Neuronal stem cell (in vitro differentiated cells): ENCODE measurements at regions not wholly inside any gene's neighbourhood (a gene's known extent, or its start where the extent isn't known, plus 50 kb on each side); places are given as distances from the start of the nearest gene placed in this dataset.

Experiments
- DNase-seq: peaks from one replicate; pipeline ENCODE4 v3.0.0-alpha.2; 2013; ENCODE audit warnings: low spot score
- H2AFZ ChIP-seq: one replicate; pipeline ENCODE4 v1.6.1; 2013; ENCODE audit warnings: mild to moderate bottlenecking, low read length, inconsistent platforms
- H2AK5ac ChIP-seq: 2 replicates; pipeline ENCODE4 v1.6.1; 2013; ENCODE audit warnings: low read depth, mild to moderate bottlenecking, inconsistent platforms, low read length, moderate library complexity, mixed read lengths
- H2BK120ac ChIP-seq: 2 replicates; pipeline ENCODE4 v1.6.1; 2013; ENCODE audit warnings: low read depth, mild to moderate bottlenecking, inconsistent platforms, low read length, moderate library complexity, mixed read lengths
- H2BK12ac ChIP-seq: one replicate; pipeline ENCODE4 v1.6.1; 2013; ENCODE audit warnings: low read length, inconsistent platforms
- H2BK15ac ChIP-seq: 2 replicates; pipeline ENCODE4 v1.6.1; 2013; ENCODE audit warnings: mild to moderate bottlenecking, low read length, inconsistent platforms, mixed read lengths
- H2BK5ac ChIP-seq: one replicate; pipeline ENCODE4 v1.6.1; 2013; ENCODE audit warnings: inconsistent platforms, mild to moderate bottlenecking, low read length, moderate library complexity
- H3K14ac ChIP-seq: one replicate; pipeline ENCODE4 v1.6.1; 2013; ENCODE audit warnings: low read length, inconsistent platforms
- H3K18ac ChIP-seq: 2 replicates; pipeline ENCODE4 v1.6.1; 2013; ENCODE audit warnings: low read length, inconsistent platforms
- H3K23ac ChIP-seq: 2 replicates; pipeline ENCODE4 v1.6.1; 2013; ENCODE audit warnings: low read depth, mild to moderate bottlenecking, mixed read lengths, low read length, inconsistent platforms; ENCODE audit not compliant: poor library complexity
- H3K27ac ChIP-seq: replicated peaks from 3 replicates; pipeline ENCODE4 v1.5.1; 2013; ENCODE audit warnings: low read length, inconsistent platforms
- H3K27me3 ChIP-seq, 3 experiments: 2 replicates each; pipeline ENCODE4 v1.6.1; 2013; ENCODE audit warnings: low read length in 3 of 3, mild to moderate bottlenecking in 2 of 3, inconsistent platforms in 1 of 3, low read depth in 1 of 3, mixed read lengths in 1 of 3, moderate library complexity in 1 of 3; ENCODE audit not compliant: control insufficient read depth in 3 of 3, insufficient read depth in 3 of 3
- H3K36me3 ChIP-seq, 2 donors: replicated peaks in 1 of 2; 2 replicates each; pipeline ENCODE4 v1.6.1; 2013; ENCODE audit warnings: low read length in 2 of 2; ENCODE audit not compliant: control insufficient read depth in 2 of 2, insufficient read depth in 2 of 2
- H3K4ac ChIP-seq: 2 replicates; pipeline ENCODE4 v1.6.1; 2013; ENCODE audit warnings: inconsistent platforms, mild to moderate bottlenecking, low read length, moderate library complexity
- H3K4me1 ChIP-seq, 2 donors: 1 replicate in 1 of 2; 2 replicates in 1 of 2; pipeline ENCODE4 v1.6.1; 2013; ENCODE audit warnings: low read length in 2 of 2, low read depth in 1 of 2; ENCODE audit not compliant: control insufficient read depth in 2 of 2, insufficient read depth in 1 of 2
- H3K4me2 ChIP-seq: one replicate; pipeline ENCODE4 v1.6.1; 2013; ENCODE audit warnings: mild to moderate bottlenecking, low read length, inconsistent platforms; ENCODE audit not compliant: insufficient read depth, poor library complexity, severe bottlenecking
- H3K4me3 ChIP-seq, 2 donors: 2 replicates each; pipeline ENCODE4 v1.5.1; 2013; ENCODE audit warnings: low read length in 2 of 2, mild to moderate bottlenecking in 2 of 2, inconsistent platforms in 1 of 2, moderate library complexity in 1 of 2
- H3K79me1 ChIP-seq: one replicate; pipeline ENCODE4 v1.6.1; 2013; ENCODE audit warnings: low read depth, mild to moderate bottlenecking, inconsistent platforms, low read length, moderate library complexity
- H3K9ac ChIP-seq: one replicate; pipeline ENCODE4 v1.6.1; 2013; ENCODE audit warnings: mild to moderate bottlenecking, low read depth, low read length, inconsistent platforms; ENCODE audit not compliant: poor library complexity
- H3K9me3 ChIP-seq, 2 donors: replicated peaks in 1 of 2; 2 replicates each; pipeline versions ENCODE3 to v1.6.1; 2013; ENCODE audit warnings: low read length in 2 of 2, mild to moderate bottlenecking in 2 of 2, inconsistent platforms in 1 of 2, low read depth in 1 of 2, mixed read lengths in 1 of 2, moderate library complexity in 1 of 2; ENCODE audit not compliant: control insufficient read depth in 2 of 2, insufficient read depth in 1 of 2
- H4K8ac ChIP-seq: one replicate; pipeline ENCODE4 v1.6.1; 2013; ENCODE audit warnings: low read depth, mild to moderate bottlenecking, inconsistent platforms, low read length, moderate library complexity
- H4K91ac ChIP-seq: one replicate; pipeline ENCODE4 v1.6.1; 2013; ENCODE audit warnings: low read length, low read depth, mild to moderate bottlenecking, inconsistent platforms; ENCODE audit not compliant: poor library complexity
- WGBS, 2 donors: extraction: QIAGEN DNeasy Blood & Tissue Kit; methylation state at CpG; one replicate each; pipeline ENCODE4 v1.1.7; 2013; ENCODE audit warnings: missing lambda C conversion rate in 2 of 2, mixed read lengths in 1 of 2; ENCODE audit not compliant: insufficient read length in 2 of 2, insufficient replicate concordance in 1 of 2; ENCODE audit errors: extremely low coverage in 2 of 2; 5-methylcytosine and 5-hydroxymethylcytosine counted together

GRCh38 chr16:16797239-16797638 is 418.3 kb downstream of the NPIPA7 start:
- Histone ChIP-seq H3K4me2 (no peak overlapping the region), H2AK5ac (no peak overlapping the region), H3K27ac (no peak overlapping the region), H2BK120ac (no peak overlapping the region), H3K4me3 (no peak overlapping the region), H3K9me3 (no peaks in the 10 kb centered on the region), H2AFZ (no peak overlapping the region), H2BK12ac (no peak overlapping the region), H4K8ac (no peak overlapping the region), H3K27me3 (no peaks in the 10 kb centered on the region), H2BK15ac (no peak overlapping the region), H3K79me1 (no peaks in the 10 kb centered on the region), H3K4me1 (no peaks in the 10 kb centered on the region), H3K9ac (no peak overlapping the region), H2BK5ac (no peak overlapping the region), H3K14ac (no peak overlapping the region), H3K18ac (no peak overlapping the region), H3K4ac (no peak overlapping the region), H3K36me3 (no peaks in the 10 kb centered on the region), H4K91ac (no peak overlapping the region), H3K23ac (no peak overlapping the region)
- peak; percentile 32 for DNase-seq
- no CpG with 5 or more reads among the region's 2 CpGs for WGBS, 2 donors

GRCh38 chr16:16798504-16798903 is 419.6 kb downstream of the NPIPA7 start:
- no peak overlapping the region for H3K4me2 ChIP-seq
- no peaks in the 10 kb centered on the region for H3K79me1 ChIP-seq
- no peak overlapping the region for H4K91ac ChIP-seq
- H3K9me3 ChIP-seq, result no peaks in the 10 kb centered on the region
- no peak overlapping the region for H3K23ac ChIP-seq
- H2BK12ac ChIP-seq, result no peak overlapping the region
- H3K36me3 ChIP-seq, result no peaks in the 10 kb centered on the region
- no peak overlapping the region for H2BK15ac ChIP-seq
- no peak overlapping the region for H3K4ac ChIP-seq
- no peak overlapping the region for H2BK120ac ChIP-seq
- H3K4me3 ChIP-seq, result no peak overlapping the region
- no peaks in the 10 kb centered on the region for H3K27me3 ChIP-seq
- DNase-seq, result no peak
- no peak overlapping the region for H2AFZ ChIP-seq
- no peaks in the 10 kb centered on the region for H3K4me1 ChIP-seq
- H3K9ac ChIP-seq, result no peak overlapping the region
- no peak overlapping the region for H2AK5ac ChIP-seq
- H3K18ac ChIP-seq, result no peak overlapping the region
- H4K8ac ChIP-seq, result no peak overlapping the region
- H2BK5ac ChIP-seq, result no peak overlapping the region
- no peak overlapping the region for H3K27ac ChIP-seq
- H3K14ac ChIP-seq, result no peak overlapping the region

GRCh38 chr16:16805809-16806208 is 426.9 kb downstream of the NPIPA7 start:
- Histone ChIP-seq H3K36me3 (no peaks in the 10 kb centered on the region), H3K79me1 (no peaks in the 10 kb centered on the region), H3K14ac (no peak overlapping the region), H3K4me3 (no peak overlapping the region), H2BK120ac (no peak overlapping the region), H3K18ac (no peak overlapping the region), H2AFZ (no peak overlapping the region), H3K27ac (no peak overlapping the region), H3K23ac (no peak overlapping the region), H3K4me1 (no peaks in the 10 kb centered on the region), H3K9ac (no peak overlapping the region), H2BK12ac (no peak overlapping the region), H2AK5ac (no peak overlapping the region), H3K4ac (no peak overlapping the region), H4K91ac (no peak overlapping the region), H3K4me2 (no peak overlapping the region), H4K8ac (no peak overlapping the region), H3K27me3 (no peaks in the 10 kb centered on the region), H3K9me3 (no peaks in the 10 kb centered on the region), H2BK5ac (no peak overlapping the region), H2BK15ac (no peak overlapping the region)
- no CpG with 5 or more reads among the region's 4 CpGs for WGBS, 2 donors
- no peak for DNase-seq

GRCh38 chr16:16815641-16816040 is 436.7 kb downstream of the NPIPA7 start:
- no peaks in the 10 kb centered on the region for H3K27me3 ChIP-seq
- no peak overlapping the region for H2AFZ ChIP-seq
- H4K8ac ChIP-seq, result no peak overlapping the region
- no peak overlapping the region for H3K23ac ChIP-seq
- no peak for DNase-seq
- H3K27ac ChIP-seq, result no peak overlapping the region
- no peak overlapping the region for H3K14ac ChIP-seq
- H3K79me1 ChIP-seq, result no peaks in the 10 kb centered on the region
- H3K4me3 ChIP-seq, result no peak overlapping the region
- H2BK120ac ChIP-seq, result no peak overlapping the region
- H4K91ac ChIP-seq, result no peak overlapping the region
- no peak overlapping the region for H2AK5ac ChIP-seq
- no peak overlapping the region for H2BK12ac ChIP-seq
- H3K4me1 ChIP-seq, result no peaks in the 10 kb centered on the region
- H2BK5ac ChIP-seq, result no peak overlapping the region
- no peak overlapping the region for H2BK15ac ChIP-seq
- no peak overlapping the region for H3K4me2 ChIP-seq
- H3K9me3 ChIP-seq, result peaks cover 0 to 2% of the 10 kb centered on the region in 2 donors
- no peak overlapping the region for H3K18ac ChIP-seq
- no CpG with 5 or more reads among the region's 2 CpGs for WGBS, 2 donors
- H3K4ac ChIP-seq, result no peak overlapping the region
- no peaks in the 10 kb centered on the region for H3K36me3 ChIP-seq
- no peak overlapping the region for H3K9ac ChIP-seq
